Cardiac muscle cell (in vitro differentiated cells and primary cell): ENCODE measurements at regions not wholly inside any gene's neighbourhood (a gene's known extent, or its start where the extent isn't known, plus 50 kb on each side); places are given as distances from the start of the nearest gene placed in this dataset.

Experiments
- DNase-seq, 2 donors: peaks; one replicate each; pipeline versions ENCODE4 v3.0.0 to v3.0.0-alpha.2; 2010 to 2017; ENCODE audit warnings: low read depth in 1 of 2, low spot score in 1 of 2
- H3K27ac ChIP-seq: fragments of 200-600 bp; sonication (generic); 2 replicates; pipeline ENCODE4 v1.5.1; 2016
- H3K27me3 ChIP-seq: fragments of 200-600 bp; sonication (generic); 2 replicates; pipeline ENCODE4 v1.6.0; 2016; ENCODE audit warnings: control low read depth
- H3K36me3 ChIP-seq: fragments of 200-600 bp; sonication (generic); 2 replicates; pipeline ENCODE4 v1.5.1; 2016; ENCODE audit warnings: control low read depth
- H3K4me1 ChIP-seq: fragments of 200-600 bp; sonication (generic); 2 replicates; pipeline ENCODE4 v1.8.1; 2017; ENCODE audit warnings: low read depth, mild to moderate bottlenecking, mixed run types
- H3K4me3 ChIP-seq: fragments of 200-600 bp; sonication (generic); 2 replicates; pipeline ENCODE4 v1.5.1; 2016; ENCODE audit warnings: mild to moderate bottlenecking
- H3K9me3 ChIP-seq: fragments of 200-600 bp; sonication (generic); 2 replicates; pipeline ENCODE4 v1.5.1; 2017; ENCODE audit warnings: low read depth, mild to moderate bottlenecking, control low read depth
- CTCF ChIP-seq: IDR thresholded peaks from 2 replicates; pipeline ENCODE4 v1.5.1; 2012; ENCODE audit warnings: low read depth, mild to moderate bottlenecking, low read length

- H3K9me3 ChIP-seq: no peaks in the 10 kb centered on the region
- no peak for DNase-seq
- H3K27ac ChIP-seq: no peak overlapping the region
- H3K36me3 ChIP-seq: no peaks in the 10 kb centered on the region
- no peaks in the 10 kb centered on the region for H3K27me3 ChIP-seq
- H3K4me3 ChIP-seq: no peak overlapping the region
- TF ChIP-seq CTCF: no peak
- no peaks in the 10 kb centered on the region for H3K4me1 ChIP-seq
These were observed 68.1 kb upstream of the SPIN1 start for GRCh38 chr9:88319936-88320747.

GRCh38 chr9:88313364-88314220 lies 74.7 kb upstream of the SPIN1 start:
- Histone ChIP-seq H3K27ac (no peak overlapping the region), H3K4me3 (no peak overlapping the region), H3K4me1 (no peaks in the 10 kb centered on the region), H3K27me3 (no peaks in the 10 kb centered on the region), H3K9me3 (no peaks in the 10 kb centered on the region), H3K36me3 (no peaks in the 10 kb centered on the region)
- TF ChIP-seq CTCF: no peak
- no peak for DNase-seq

GRCh38 chr9:88312517-88313103 lies 75.6 kb upstream of the SPIN1 start:
- no peak for TF ChIP-seq CTCF
- Histone ChIP-seq H3K36me3 (no peaks in the 10 kb centered on the region), H3K4me1 (no peaks in the 10 kb centered on the region), H3K27me3 (no peaks in the 10 kb centered on the region), H3K4me3 (no peak overlapping the region), H3K9me3 (no peaks in the 10 kb centered on the region), H3K27ac (no peak overlapping the region)
- DNase-seq: no peak

GRCh38 chr9:88312045-88312444 lies 76.2 kb upstream of the SPIN1 start:
- DNase-seq: no peak
- no peak overlapping the region for H3K27ac ChIP-seq
- H3K27me3 ChIP-seq: no peaks in the 10 kb centered on the region
- H3K4me3 ChIP-seq: no peak overlapping the region
- H3K36me3 ChIP-seq: no peaks in the 10 kb centered on the region
- H3K4me1 ChIP-seq: no peaks in the 10 kb centered on the region
- no peaks in the 10 kb centered on the region for H3K9me3 ChIP-seq
- no peak for TF ChIP-seq CTCF

GRCh38 chr9:88310310-88310980 lies 77.8 kb upstream of the SPIN1 start:
- Histone ChIP-seq H3K36me3 (no peaks in the 10 kb centered on the region), H3K9me3 (no peaks in the 10 kb centered on the region), H3K27ac (no peak overlapping the region), H3K4me3 (no peak overlapping the region), H3K27me3 (no peaks in the 10 kb centered on the region), H3K4me1 (no peaks in the 10 kb centered on the region)
- DNase-seq: peak in 1 of 2 donors; percentile 66
- TF ChIP-seq CTCF: no peak
